Kidney (tissue), 13 donors: ENCODE measurements at regions not wholly inside any gene's neighbourhood (a gene's known extent, or its start where the extent isn't known, plus 50 kb on each side); places are given as distances from the start of the nearest gene placed in this dataset.

Experiments
- DNase-seq, 5 donors: peaks; one replicate each; pipeline ENCODE4 v3.0.0-alpha.2; 2013 to 2020
- FAIRE-seq: peaks from 2 replicates; lab custom pipeline; 2012; peaks lifted over from hg19 to GRCh38; lab: Jason Lieb, UNC
- H3K27ac ChIP-seq, 2 donors: one replicate each; pipeline ENCODE4 v1.7.0; 2013; ENCODE audit warnings: low read depth in 2 of 2, low read length in 2 of 2, inconsistent platforms in 1 of 2
- H3K27me3 ChIP-seq: one replicate; pipeline ENCODE4 v1.7.1; 2013; ENCODE audit warnings: low read length, inconsistent platforms; ENCODE audit not compliant: control insufficient read depth, insufficient read depth
- H3K36me3 ChIP-seq, 3 donors: one replicate each; pipeline versions ENCODE4 v1.7.0 to v1.7.1; 2013; ENCODE audit warnings: low read length in 3 of 3, control low read depth in 1 of 3, inconsistent platforms in 1 of 3; ENCODE audit not compliant: insufficient read depth in 3 of 3, control insufficient read depth in 2 of 3
- H3K4me1 ChIP-seq, 3 donors: one replicate each; pipeline versions ENCODE4 v1.7.0 to v1.7.1; 2013; ENCODE audit warnings: low read length in 3 of 3, inconsistent platforms in 1 of 3, low read depth in 1 of 3; ENCODE audit not compliant: control insufficient read depth in 2 of 3, insufficient read depth in 2 of 3
- H3K4me3 ChIP-seq, 3 donors: one replicate each; pipeline versions ENCODE4 v1.7.0 to v1.8.1; 2013; ENCODE audit warnings: low read length in 3 of 3, control low read depth in 1 of 3, inconsistent platforms in 1 of 3
- H3K9ac ChIP-seq, 3 donors: one replicate each; pipeline versions ENCODE4 v1.7.0 to v1.7.1; 2013; ENCODE audit warnings: low read length in 3 of 3, control low read depth in 1 of 3, inconsistent platforms in 1 of 3
- H3K9me3 ChIP-seq, 3 donors: one replicate each; pipeline versions ENCODE4 v1.7.0 to v1.7.1; 2013; ENCODE audit warnings: low read length in 3 of 3, control low read depth in 1 of 3, inconsistent platforms in 1 of 3; ENCODE audit not compliant: control insufficient read depth in 2 of 3, insufficient read depth in 1 of 3
- intact Hi-C: fragments of 100-400 bp; cut with DNase I; formaldehyde crosslinking; loops from one replicate; pipeline ENCODE4 v1.11.1; 2022
- TF ChIP-seq, protein P1 (sequence below): IDR thresholded peaks from 3 replicates; pipeline ENCODE4 v1.5.1; 2012; ENCODE audit warnings: mild to moderate bottlenecking, moderate library complexity, borderline replicate concordance; ENCODE audit not compliant: insufficient read depth; ENCODE audit errors: extremely low read depth
- donor health status: control.
- donor health status: control.
- donor health status: control.
- donor health status: control.
- donor health status: control.
- donor health status: DM: yes; HTN: yes; CAD: no.
- donor health status: Normal renal cell carcinoma (clear cell type).

DNA sequence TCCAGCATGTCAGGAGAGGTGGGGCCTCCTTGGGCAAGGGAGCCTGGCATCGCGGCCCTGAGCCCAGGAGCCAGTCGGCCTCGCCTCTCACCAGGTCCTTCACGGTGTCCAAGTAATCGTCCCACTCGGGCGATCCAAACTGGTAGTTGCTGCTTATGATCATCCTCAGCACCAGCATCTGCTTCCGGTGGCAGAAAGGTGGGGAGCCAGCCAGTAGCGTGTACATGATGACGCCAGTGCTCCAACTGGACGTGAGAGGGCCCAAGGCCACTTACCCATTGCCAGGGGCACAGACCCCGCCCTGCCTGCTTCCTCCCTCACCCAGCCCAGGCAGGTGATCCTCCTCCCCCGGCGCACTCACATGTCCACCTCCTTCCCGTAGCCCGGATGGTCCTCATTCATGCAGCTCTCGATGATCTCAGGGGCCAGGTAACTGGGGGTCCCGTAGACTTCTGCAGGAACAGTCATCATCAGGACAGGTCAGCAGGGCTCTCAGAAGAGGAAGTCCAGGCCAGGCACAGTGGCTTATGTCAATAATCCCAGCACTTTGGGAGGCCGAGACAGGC, 214.7 kb downstream of the OR4C45 start:
- no peaks in the 10 kb centered on the region for H3K36me3 ChIP-seq
- TF ChIP-seq, protein P1, sequence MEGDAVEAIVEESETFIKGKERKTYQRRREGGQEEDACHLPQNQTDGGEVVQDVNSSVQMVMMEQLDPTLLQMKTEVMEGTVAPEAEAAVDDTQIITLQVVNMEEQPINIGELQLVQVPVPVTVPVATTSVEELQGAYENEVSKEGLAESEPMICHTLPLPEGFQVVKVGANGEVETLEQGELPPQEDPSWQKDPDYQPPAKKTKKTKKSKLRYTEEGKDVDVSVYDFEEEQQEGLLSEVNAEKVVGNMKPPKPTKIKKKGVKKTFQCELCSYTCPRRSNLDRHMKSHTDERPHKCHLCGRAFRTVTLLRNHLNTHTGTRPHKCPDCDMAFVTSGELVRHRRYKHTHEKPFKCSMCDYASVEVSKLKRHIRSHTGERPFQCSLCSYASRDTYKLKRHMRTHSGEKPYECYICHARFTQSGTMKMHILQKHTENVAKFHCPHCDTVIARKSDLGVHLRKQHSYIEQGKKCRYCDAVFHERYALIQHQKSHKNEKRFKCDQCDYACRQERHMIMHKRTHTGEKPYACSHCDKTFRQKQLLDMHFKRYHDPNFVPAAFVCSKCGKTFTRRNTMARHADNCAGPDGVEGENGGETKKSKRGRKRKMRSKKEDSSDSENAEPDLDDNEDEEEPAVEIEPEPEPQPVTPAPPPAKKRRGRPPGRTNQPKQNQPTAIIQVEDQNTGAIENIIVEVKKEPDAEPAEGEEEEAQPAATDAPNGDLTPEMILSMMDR = no peak
- no peaks in the 10 kb centered on the region for H3K4me1 ChIP-seq
- H3K4me3 ChIP-seq = no peak overlapping the region
- intact Hi-C loops = no loop called here
- H3K27ac ChIP-seq = no peak overlapping the region
- H3K9me3 ChIP-seq = no peaks in the 10 kb centered on the region
- DNase-seq (no peak), FAIRE-seq (no peak)
- no peak overlapping the region for H3K9ac ChIP-seq
- H3K27me3 ChIP-seq = no peaks in the 10 kb centered on the region

DNA sequence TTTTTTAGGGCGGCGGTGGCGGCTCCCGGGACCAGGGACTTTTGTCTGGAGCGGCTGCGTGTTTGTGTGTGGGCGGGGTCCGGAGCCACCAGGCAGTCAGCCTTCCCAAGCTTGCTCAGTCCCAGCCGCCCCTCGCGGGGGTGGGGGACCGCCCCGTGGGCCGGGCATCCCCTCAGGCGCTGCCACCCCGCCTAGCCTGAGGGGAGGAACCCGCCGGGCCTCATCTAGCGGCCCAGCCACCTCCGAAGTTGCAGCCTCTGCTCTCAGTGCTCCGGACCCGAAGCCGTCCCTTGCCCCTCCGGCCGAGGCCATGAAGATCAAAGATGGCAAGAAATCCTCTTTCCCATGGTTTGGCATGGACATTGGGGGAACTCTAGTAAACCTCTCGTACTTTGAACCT, 235.2 kb downstream of the OR4C45 start:
- no peak for DNase-seq
- intact Hi-C loops = no loop called here
- TF ChIP-seq, protein P1 = no peak
- no peak overlapping the region for H3K4me3 ChIP-seq
- H3K27ac ChIP-seq = no peak overlapping the region
- FAIRE-seq = no peak
- no peaks in the 10 kb centered on the region for H3K27me3 ChIP-seq
- H3K9ac ChIP-seq = no peak overlapping the region
- no peaks in the 10 kb centered on the region for H3K9me3 ChIP-seq
- H3K36me3 ChIP-seq = no peaks in the 10 kb centered on the region
- no peaks in the 10 kb centered on the region for H3K4me1 ChIP-seq

- no peak overlapping the region for H3K4me3 ChIP-seq
- no peaks in the 10 kb centered on the region for H3K27me3 ChIP-seq
- DNase-seq (no peak), FAIRE-seq (no peak)
- H3K4me1 ChIP-seq = no peaks in the 10 kb centered on the region
- no peak overlapping the region for H3K9ac ChIP-seq
- peaks cover 0 to 6% (median 0%) of the 10 kb centered on the region in 3 donors for H3K9me3 ChIP-seq
- H3K27ac ChIP-seq = no peak overlapping the region
- intact Hi-C loops = no loop called here
- TF ChIP-seq, protein P1 = no peak
- no peaks in the 10 kb centered on the region for H3K36me3 ChIP-seq
Measured at GRCh38 chr11:50275133-50275532, 242.5 kb downstream of the OR4C45 start.

- intact Hi-C loops = no loop called here
- no peak overlapping the region for H3K4me3 ChIP-seq
- no peaks in the 10 kb centered on the region for H3K36me3 ChIP-seq
- no peak overlapping the region for H3K27ac ChIP-seq
- H3K9ac ChIP-seq = no peak overlapping the region
- FAIRE-seq = no peak
- H3K9me3 ChIP-seq = peaks cover 0 to 6% (median 0%) of the 10 kb centered on the region in 3 donors
- no peaks in the 10 kb centered on the region for H3K27me3 ChIP-seq
- TF ChIP-seq, protein P1 = no peak
- no peaks in the 10 kb centered on the region for H3K4me1 ChIP-seq
- DNase-seq = no peak
Measured at GRCh38 chr11:50278756-50279155, 246.1 kb downstream of the OR4C45 start.
